ENCODE measurements at regions not wholly inside any gene's neighbourhood (a gene's known extent, or its start where the extent isn't known, plus 50 kb on each side); places are given as distances from the start of the nearest gene placed in this dataset.

GRCh38 chr9:13598738-13599137 is 319.2 kb upstream of the MPDZ start:
- no peak for TF ChIP-seq TARDBP (IDR thresholded peaks at IDR 0.05)
- TF ChIP-seq ZNF384 (IDR thresholded peaks at IDR 0.05), result no peak
- TF ChIP-seq SP1 (IDR thresholded peaks at IDR 0.05), result no peak
- TF ChIP-seq NFRKB (IDR thresholded peaks at IDR 0.05), result no peak
- no peak for TF ChIP-seq FOXM1 (IDR thresholded peaks at IDR 0.05; ENCODE audit: borderline replicate concordance)
- no peak for TF ChIP-seq ELF4 (IDR thresholded peaks at IDR 0.05)
- TF ChIP-seq FOXA1 (IDR thresholded peaks at IDR 0.05), result no peak
- TF ChIP-seq BHLHE40 (IDR thresholded peaks at IDR 0.05; ENCODE audit: borderline replicate concordance), result no peak
- no peak for TF ChIP-seq L3MBTL2 (conservative IDR thresholded peaks at IDR 0.05)
- TF ChIP-seq HDGF (IDR thresholded peaks at IDR 0.05; ENCODE audit: borderline replicate concordance), result no peak
- no peak for TF ChIP-seq SUZ12 (IDR thresholded peaks at IDR 0.05)
- no peak for TF ChIP-seq LEF1 (IDR thresholded peaks at IDR 0.05; ENCODE audit: borderline replicate concordance)
- TF ChIP-seq ARNT (IDR thresholded peaks at IDR 0.05), result no peak
- TF ChIP-seq FOXK2 (IDR thresholded peaks at IDR 0.05), result no peak

Data from HEK293T (cell line).